Subcutaneous abdominal adipose tissue (tissue), 5 donors: ENCODE measurements at regions not wholly inside any gene's neighbourhood (a gene's known extent, or its start where the extent isn't known, plus 50 kb on each side); places are given as distances from the start of the nearest gene placed in this dataset.

Source experiments
- H3K27ac ChIP-seq: one replicate; pipeline ENCODE4 v1.7.0; 2013; ENCODE audit warnings: low read depth, mild to moderate bottlenecking, inconsistent platforms, low read length, moderate library complexity
- H3K27me3 ChIP-seq, 5 donors: one replicate each; pipeline ENCODE4 v1.7.0; 2013; ENCODE audit warnings: low read length in 5 of 5, inconsistent platforms in 1 of 5; ENCODE audit not compliant: control insufficient read depth in 5 of 5, insufficient read depth in 4 of 5
- H3K36me3 ChIP-seq, 5 donors: one replicate each; pipeline ENCODE4 v1.7.0; 2013; ENCODE audit warnings: low read length in 5 of 5; ENCODE audit not compliant: control insufficient read depth in 5 of 5, insufficient read depth in 5 of 5
- H3K4me1 ChIP-seq, 5 donors: one replicate each; pipeline ENCODE4 v1.7.0; 2013; ENCODE audit warnings: low read length in 5 of 5, mild to moderate bottlenecking in 3 of 5, moderate library complexity in 1 of 5; ENCODE audit not compliant: control insufficient read depth in 5 of 5, insufficient read depth in 5 of 5
- H3K4me3 ChIP-seq, 5 donors: one replicate each; pipeline ENCODE4 v1.7.0; 2013; ENCODE audit warnings: low read length in 5 of 5, low read depth in 1 of 5
- H3K9ac ChIP-seq, 5 donors: one replicate each; pipeline ENCODE4 v1.7.0; 2013; ENCODE audit warnings: low read length in 5 of 5, mild to moderate bottlenecking in 4 of 5, moderate library complexity in 3 of 5
- H3K9me3 ChIP-seq, 5 donors: one replicate each; pipeline ENCODE4 v1.7.0; 2013; ENCODE audit warnings: low read length in 5 of 5; ENCODE audit not compliant: control insufficient read depth in 5 of 5
- donor health status: healthy.
- donor health status: healthy.
- donor health status: healthy.
- donor health status: healthy.
- donor health status: healthy.

DNA sequence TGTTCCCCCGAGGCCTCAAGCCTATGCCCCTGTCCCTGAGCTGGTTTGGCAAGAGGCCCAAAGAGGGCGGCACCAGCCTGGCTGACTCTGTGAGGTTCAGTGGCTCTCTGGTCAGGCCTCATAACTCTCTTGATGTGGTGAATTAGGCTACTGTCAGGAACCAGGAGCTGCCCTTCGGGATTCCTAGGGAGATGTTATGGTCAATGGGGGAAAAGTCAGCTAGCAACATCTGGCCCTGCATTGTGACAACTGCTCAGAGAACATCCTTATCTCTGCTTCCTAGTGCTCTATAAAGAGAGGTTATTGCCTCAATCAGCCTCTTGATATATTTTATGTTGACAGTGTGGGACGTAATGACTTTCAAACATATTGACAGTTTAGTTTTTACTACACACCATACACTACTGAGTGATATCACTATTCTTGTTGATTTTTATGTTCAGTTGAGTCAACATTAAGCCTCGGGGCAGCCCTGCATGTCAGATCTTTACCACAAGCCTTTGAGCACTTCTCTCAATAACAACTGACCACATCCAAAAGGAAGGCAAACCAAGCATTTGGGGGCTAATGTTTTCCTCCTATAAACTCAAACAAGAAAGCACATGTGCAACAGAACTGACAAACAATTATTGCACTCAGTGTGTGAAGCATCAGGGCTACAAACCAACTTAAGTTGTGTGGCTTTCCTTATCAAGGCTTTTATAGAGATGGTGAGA lies 448.3 kb upstream of the SLC14A2 start:
- no peaks in the 10 kb centered on the region for H3K36me3 ChIP-seq
- H3K9me3 ChIP-seq: no peaks in the 10 kb centered on the region
- no peaks in the 10 kb centered on the region for H3K27me3 ChIP-seq
- no peak overlapping the region for H3K4me3 ChIP-seq
- no peak overlapping the region for H3K9ac ChIP-seq
- no peak overlapping the region for H3K27ac ChIP-seq
- H3K4me1 ChIP-seq: peaks cover 5 to 32% (median 16%) of the 10 kb centered on the region in 5 donors

DNA sequence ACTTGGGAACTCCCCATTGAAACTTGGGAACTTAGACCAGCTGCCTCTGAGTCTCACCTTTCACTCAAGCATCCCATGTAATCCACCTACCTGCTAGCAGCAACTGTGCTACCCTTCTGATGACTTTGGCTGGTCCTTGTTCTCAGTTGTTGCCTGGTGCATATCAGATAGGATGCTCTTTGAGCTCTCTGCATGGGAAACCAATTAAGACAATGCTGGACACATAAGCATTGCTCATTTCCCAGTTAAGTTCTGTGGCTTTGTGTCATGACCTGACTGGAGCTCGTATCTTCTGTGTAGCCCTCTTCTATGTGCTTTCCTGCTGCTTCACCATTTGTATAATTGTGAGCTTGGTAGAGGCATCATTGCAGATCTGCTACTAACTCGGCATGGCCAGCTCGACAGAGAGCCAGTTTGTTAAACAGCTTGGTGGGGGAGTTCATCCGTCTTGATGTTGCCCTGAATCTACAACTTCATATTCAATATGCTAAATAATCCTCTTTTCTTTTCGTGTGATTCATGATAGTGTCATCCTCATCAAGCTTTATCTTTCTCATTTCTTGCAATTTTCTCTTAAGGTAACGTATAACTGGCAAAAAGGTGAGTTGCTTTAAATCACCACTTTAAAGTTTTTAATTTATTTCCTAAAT lies 447.5 kb upstream of the SLC14A2 start:
- H3K27me3 ChIP-seq: no peaks in the 10 kb centered on the region
- no peak overlapping the region for H3K9ac ChIP-seq
- H3K9me3 ChIP-seq: no peaks in the 10 kb centered on the region
- no peak overlapping the region for H3K27ac ChIP-seq
- no peak overlapping the region for H3K4me3 ChIP-seq
- no peaks in the 10 kb centered on the region for H3K36me3 ChIP-seq
- peaks cover 5 to 33% (median 16%) of the 10 kb centered on the region in 5 donors for H3K4me1 ChIP-seq

DNA sequence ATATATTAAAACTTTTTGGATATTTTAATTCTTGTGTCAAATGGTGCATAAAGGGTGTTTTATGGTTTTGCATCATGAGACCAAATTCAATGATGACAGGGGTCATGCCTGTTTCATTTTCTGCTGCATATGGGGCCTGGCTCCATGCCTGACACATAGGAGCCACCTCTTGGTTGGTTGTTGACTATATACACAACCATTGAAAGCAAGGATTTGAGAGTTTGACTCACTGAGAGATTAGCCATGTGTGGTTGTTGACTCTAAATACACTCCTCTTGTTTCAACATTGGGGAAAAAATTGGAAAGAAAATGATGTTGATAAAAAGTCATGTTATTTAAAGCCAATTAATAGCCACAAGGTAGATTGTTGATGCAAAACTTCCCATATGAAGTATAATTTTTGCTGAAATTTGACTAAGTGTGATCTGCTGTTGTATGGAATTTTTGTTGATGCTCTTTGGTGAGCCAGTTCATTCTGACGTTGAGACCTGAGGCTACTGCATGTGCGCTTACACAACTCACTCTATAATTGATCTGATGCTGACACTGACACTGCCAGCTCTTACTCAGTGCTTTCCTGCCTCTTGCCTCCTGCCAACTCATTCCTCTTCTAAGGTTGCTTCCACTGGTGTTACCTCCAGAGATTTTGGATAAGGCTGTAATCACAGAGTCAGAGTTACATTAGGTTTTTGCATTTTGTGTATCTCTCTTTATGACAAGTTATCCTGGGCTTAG lies 446.2 kb upstream of the SLC14A2 start:
- Histone ChIP-seq H3K27me3 (no peaks in the 10 kb centered on the region), H3K4me1 (peaks cover 5 to 33% (median 16%) of the 10 kb centered on the region in 5 donors), H3K9ac (peak overlapping the region in 1 of 5 donors; percentile 57), H3K9me3 (no peaks in the 10 kb centered on the region), H3K36me3 (no peaks in the 10 kb centered on the region), H3K4me3 (no peak overlapping the region), H3K27ac (peak overlapping the region; percentile 58)

DNA sequence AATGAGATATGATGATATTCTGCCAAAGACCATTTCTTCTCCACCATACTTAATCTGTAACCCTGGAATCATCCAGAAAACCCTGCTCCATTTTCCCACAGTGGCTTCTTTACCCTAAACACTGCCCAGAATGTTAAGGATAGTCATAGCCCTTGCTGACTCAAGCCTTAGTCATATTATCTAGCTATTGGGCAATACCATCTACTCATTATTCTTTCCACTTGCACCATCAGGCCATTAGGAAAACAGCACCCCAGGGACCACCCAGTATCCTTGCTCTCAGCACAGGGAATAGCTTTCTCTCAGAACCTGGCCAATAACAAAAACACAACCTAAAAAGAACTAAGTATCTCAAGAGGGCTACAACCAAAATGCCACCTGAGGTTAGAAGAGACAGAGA lies 445.7 kb upstream of the SLC14A2 start:
- H3K27me3 ChIP-seq: no peaks in the 10 kb centered on the region
- peak overlapping the region; percentile 58 for H3K27ac ChIP-seq
- H3K9me3 ChIP-seq: no peaks in the 10 kb centered on the region
- peak overlapping the region in 1 of 5 donors; percentile 57 for H3K9ac ChIP-seq
- H3K4me3 ChIP-seq: no peak overlapping the region
- H3K4me1 ChIP-seq: peaks cover 5 to 33% (median 16%) of the 10 kb centered on the region in 5 donors
- no peaks in the 10 kb centered on the region for H3K36me3 ChIP-seq

DNA sequence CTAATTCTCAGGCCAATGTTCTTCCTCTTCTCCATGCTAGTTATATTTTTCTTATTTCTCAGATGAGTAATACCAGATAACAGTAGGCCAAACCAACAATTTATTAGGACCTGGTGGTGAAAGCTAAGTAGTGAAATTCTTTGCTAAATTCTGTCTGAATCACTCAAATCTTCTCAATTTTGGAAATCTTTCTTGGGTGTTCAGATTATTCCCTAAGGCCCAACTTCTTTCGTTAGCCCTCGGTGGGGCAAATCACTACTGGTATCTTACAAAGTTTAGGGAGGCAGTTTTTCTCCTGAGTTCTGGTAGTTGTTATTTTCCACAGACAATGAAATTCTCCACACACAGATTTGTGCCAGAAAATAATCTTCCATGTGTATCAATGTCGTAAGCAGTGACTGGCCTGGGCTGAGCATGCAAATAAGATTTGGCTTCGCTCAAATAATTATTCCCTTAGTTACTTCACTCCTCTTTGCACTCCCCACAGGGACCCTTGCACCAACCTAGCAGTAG lies 443.5 kb upstream of the SLC14A2 start:
- Histone ChIP-seq H3K9ac (no peak overlapping the region), H3K36me3 (no peaks in the 10 kb centered on the region), H3K27me3 (no peaks in the 10 kb centered on the region), H3K4me1 (peaks cover 3 to 27% (median 10%) of the 10 kb centered on the region in 5 donors), H3K27ac (peak overlapping the region; percentile 65), H3K9me3 (no peaks in the 10 kb centered on the region), H3K4me3 (no peak overlapping the region)

DNA sequence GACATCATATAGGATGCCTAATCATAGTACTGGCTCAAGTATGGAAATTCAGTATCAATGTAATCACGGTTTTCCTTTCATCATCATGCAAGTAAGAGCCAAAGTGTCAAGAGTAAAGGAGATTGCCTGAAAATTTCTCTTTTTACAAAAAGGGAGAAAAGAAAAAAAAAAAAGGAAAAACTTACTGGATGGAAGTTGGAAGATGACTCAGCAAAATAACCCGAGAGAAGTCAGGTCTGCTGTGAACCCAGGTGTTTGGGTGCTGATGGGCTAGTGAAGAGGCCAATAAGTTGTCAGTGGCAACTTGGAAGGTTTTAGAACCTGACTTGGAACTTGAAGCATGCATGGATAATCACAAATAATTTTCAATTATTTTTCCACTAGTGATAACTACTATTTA lies 441.9 kb upstream of the SLC14A2 start:
- Histone ChIP-seq H3K27ac (no peak overlapping the region), H3K4me3 (no peak overlapping the region), H3K9me3 (no peaks in the 10 kb centered on the region), H3K36me3 (no peaks in the 10 kb centered on the region), H3K9ac (no peak overlapping the region), H3K27me3 (no peaks in the 10 kb centered on the region), H3K4me1 (peaks cover 0 to 23% (median 7%) of the 10 kb centered on the region in 5 donors)

DNA sequence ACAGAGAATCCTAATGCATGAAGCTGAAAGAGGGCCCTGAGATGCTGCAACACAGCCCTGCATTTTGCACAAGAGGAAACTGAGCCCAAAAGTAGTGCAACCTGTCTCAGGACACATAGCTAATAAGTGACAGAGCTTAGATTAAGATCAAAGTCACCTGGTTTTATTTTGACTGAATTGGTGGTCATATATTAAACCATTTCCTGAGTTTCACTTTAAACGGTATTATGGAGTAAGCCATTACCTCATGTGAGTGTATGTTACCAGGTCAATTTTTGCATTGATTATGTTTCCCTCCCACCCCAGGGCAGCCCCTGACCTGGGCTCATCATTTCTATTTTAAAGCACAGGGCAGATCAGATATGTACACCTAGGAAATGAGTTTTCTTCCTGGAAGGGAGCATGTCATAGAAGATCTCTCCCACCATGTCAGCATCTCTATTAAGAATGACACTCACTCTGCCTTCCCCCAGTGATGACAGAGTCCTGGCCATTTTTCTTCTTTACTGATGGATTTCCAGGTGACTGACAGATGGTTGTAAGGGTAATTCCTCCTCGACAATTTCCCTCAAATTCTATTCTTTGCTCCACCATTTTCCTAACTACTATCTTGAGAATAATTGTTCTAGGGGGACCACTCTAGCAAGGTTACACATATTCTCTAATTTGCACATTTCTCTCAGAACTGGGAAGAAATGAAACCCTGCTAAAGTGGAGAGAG lies 441.3 kb upstream of the SLC14A2 start:
- Histone ChIP-seq H3K4me1 (peaks cover 0 to 22% (median 7%) of the 10 kb centered on the region in 5 donors), H3K36me3 (no peaks in the 10 kb centered on the region), H3K27ac (no peak overlapping the region), H3K27me3 (no peaks in the 10 kb centered on the region), H3K9me3 (no peaks in the 10 kb centered on the region), H3K4me3 (no peak overlapping the region), H3K9ac (no peak overlapping the region)

DNA sequence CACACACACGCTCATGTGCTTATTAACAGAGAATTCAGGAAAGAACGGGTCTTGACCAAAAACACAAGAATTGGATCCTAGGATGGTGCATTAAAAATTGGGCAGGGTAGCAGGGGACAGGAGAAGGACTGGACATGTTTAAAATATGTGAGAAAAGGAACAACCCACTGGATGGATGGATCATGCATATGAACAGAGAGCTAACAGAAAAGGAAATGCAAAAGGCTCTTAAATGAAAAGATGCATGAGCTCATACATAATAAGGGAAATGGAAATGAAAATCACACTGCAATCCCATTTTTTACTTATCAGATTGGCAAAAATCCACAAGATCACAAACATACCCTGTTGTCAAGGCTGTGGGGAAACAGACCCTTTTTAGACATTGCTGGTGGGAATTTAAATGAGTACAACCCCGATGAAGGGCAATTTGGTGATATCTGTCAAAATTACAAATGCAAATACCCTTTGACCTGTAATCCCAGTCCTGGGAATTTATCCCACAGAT lies 440.6 kb upstream of the SLC14A2 start:
- H3K36me3 ChIP-seq: no peaks in the 10 kb centered on the region

DNA sequence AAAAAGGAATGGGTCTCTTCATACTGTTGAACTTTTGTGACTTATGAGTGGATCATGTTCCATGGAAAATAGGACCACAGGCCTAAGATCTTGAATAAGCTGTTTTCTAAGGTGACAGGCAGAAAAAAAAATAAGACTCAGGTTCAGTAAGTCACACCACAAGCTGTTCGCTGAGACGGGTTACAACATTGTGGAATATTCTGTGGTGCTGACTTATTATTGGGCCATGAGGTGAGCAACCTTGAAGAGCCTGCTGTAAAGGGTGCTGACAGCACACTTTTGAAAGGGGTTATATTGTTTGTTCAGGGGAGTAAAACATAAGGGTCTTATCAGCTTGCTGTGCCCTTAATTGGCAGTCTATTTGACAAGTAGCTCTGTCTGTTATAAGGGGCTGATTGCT lies 439.8 kb upstream of the SLC14A2 start:
- Histone ChIP-seq H3K36me3 (no peaks in the 10 kb centered on the region), H3K9me3 (no peaks in the 10 kb centered on the region), H3K4me1 (peaks cover 0 to 7% (median 2%) of the 10 kb centered on the region in 5 donors), H3K27me3 (no peaks in the 10 kb centered on the region), H3K9ac (no peak overlapping the region), H3K27ac (no peak overlapping the region), H3K4me3 (no peak overlapping the region)

More for the DNA sequence above, 440.6 kb upstream of the SLC14A2 start:
- Histone ChIP-seq H3K27me3 (no peaks in the 10 kb centered on the region), H3K4me1 (peaks cover 0 to 15% (median 7%) of the 10 kb centered on the region in 5 donors), H3K4me3 (no peak overlapping the region), H3K9ac (no peak overlapping the region), H3K9me3 (no peaks in the 10 kb centered on the region), H3K27ac (no peak overlapping the region)
